Activated T-cell treated with anti-CD3 and anti-CD28 coated beads, Interleukin-2, amount 50 U/mL, for 4 hours (primary cell): ENCODE measurements at regions not wholly inside any gene's neighbourhood (a gene's known extent, or its start where the extent isn't known, plus 50 kb on each side); places are given as distances from the start of the nearest gene placed in this dataset.

Experiments
- ATAC-seq, 2 donors: fragments of 200-7000 bp; cut with Tn5 transposase; one replicate each; pipeline ENCODE4 v1.10.0; 2021
- DNase-seq: peaks from one replicate; pipeline ENCODE4 v3.0.0-alpha.2; 2020
- H3K27me3 Mint-ChIP-seq: one replicate; pipeline ENCODE4 v1.8.0; 2021; ENCODE audit warnings: low read depth, mixed read lengths
- H3K36me3 Mint-ChIP-seq: one replicate; pipeline ENCODE4 v1.8.0; 2022; ENCODE audit warnings: mixed read lengths; ENCODE audit not compliant: insufficient read depth
- H3K4me1 Mint-ChIP-seq: one replicate; pipeline ENCODE4 v1.8.0; 2021; ENCODE audit warnings: low read depth, mixed read lengths
- H3K4me3 Mint-ChIP-seq: one replicate; pipeline ENCODE4 v1.8.0; 2021; ENCODE audit warnings: mild to moderate bottlenecking, moderate library complexity, mixed read lengths
- H3K9me3 Mint-ChIP-seq: one replicate; pipeline ENCODE4 v1.8.0; 2021; ENCODE audit warnings: mixed read lengths

DNA sequence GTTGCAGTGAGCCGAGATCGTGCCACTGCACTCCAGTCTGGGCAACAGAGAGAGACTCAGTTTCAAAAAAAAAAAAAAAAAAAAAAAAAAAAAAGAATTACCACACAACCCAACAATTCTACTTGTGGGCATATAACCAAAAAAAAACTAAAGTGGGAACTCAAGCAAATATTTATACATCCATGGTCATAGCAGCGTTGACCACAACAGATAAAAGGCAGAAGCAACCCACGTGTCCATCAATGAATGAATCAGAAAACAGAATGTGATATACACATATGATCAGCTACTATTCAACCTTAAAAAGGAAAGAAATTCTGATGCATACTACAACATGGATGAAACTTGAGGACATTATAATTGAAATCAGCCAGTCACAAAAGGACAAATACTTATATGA lies 179.3 kb upstream of the NEBL start:
- Mint-ChIP-seq H3K9me3 (no peaks in the 10 kb centered on the region), H3K4me1 (no peaks in the 10 kb centered on the region), H3K36me3 (no peaks in the 10 kb centered on the region), H3K4me3 (no peak overlapping the region), H3K27me3 (no peaks in the 10 kb centered on the region)
- no peak for ATAC-seq
- DNase-seq, result no peak

DNA sequence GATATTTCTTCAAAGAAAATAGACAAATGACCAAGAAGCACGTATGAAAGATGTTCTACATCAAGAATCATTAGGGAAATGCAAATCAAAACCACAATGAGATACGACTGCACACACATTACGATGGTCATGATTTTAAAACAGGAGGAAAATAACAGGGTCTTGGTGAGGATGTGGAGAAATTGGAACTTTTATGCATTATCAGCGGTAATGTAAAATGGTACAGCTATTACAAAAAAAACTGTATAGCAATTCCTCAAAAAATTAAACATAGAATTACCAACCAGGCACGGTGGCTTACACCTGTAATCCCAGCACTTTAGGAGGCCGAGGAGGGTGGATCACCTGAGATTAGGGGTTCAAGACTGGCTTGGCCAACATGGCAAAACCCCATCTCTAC lies 178.8 kb upstream of the NEBL start:
- H3K36me3 Mint-ChIP-seq, result no peaks in the 10 kb centered on the region
- H3K27me3 Mint-ChIP-seq, result no peaks in the 10 kb centered on the region
- no peak for ATAC-seq
- no peaks in the 10 kb centered on the region for H3K9me3 Mint-ChIP-seq
- no peak for DNase-seq
- no peaks in the 10 kb centered on the region for H3K4me1 Mint-ChIP-seq
- H3K4me3 Mint-ChIP-seq, result no peak overlapping the region

DNA sequence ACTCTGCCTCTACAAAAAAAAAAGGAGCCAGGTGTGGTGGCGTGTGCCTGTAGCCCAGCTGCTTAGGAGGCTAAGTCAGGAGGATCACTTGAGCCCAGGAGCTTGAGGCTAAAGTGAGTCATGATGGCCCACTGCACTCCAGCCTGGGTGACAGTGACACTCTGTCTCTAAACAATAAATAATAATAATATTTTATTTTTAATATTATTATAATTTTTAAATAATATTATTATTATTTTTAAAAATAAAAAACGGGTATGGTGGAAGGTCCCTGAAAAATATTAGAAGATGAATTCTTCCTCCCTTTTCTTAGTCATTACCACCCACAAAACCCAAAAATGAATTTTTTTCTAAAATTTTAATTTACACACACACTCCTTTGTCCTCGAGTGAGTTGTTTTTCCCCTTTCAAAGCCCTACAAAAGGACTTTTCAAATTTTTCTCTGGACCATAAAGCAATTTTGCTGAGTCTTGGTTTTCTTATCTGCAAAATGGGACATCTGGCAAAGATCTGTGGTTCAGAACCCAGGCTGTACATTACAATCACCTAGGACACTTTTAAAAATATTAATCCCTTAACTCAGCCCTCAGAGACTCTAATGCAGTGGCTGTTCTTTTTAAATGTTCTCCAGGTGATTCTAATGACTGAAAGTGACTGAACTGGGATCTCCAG lies 174.0 kb upstream of the NEBL start:
- DNase-seq, result no peak
- no peak for ATAC-seq
- Mint-ChIP-seq H3K36me3 (no peaks in the 10 kb centered on the region), H3K4me1 (no peaks in the 10 kb centered on the region), H3K9me3 (no peaks in the 10 kb centered on the region), H3K4me3 (no peak overlapping the region), H3K27me3 (no peaks in the 10 kb centered on the region)

DNA sequence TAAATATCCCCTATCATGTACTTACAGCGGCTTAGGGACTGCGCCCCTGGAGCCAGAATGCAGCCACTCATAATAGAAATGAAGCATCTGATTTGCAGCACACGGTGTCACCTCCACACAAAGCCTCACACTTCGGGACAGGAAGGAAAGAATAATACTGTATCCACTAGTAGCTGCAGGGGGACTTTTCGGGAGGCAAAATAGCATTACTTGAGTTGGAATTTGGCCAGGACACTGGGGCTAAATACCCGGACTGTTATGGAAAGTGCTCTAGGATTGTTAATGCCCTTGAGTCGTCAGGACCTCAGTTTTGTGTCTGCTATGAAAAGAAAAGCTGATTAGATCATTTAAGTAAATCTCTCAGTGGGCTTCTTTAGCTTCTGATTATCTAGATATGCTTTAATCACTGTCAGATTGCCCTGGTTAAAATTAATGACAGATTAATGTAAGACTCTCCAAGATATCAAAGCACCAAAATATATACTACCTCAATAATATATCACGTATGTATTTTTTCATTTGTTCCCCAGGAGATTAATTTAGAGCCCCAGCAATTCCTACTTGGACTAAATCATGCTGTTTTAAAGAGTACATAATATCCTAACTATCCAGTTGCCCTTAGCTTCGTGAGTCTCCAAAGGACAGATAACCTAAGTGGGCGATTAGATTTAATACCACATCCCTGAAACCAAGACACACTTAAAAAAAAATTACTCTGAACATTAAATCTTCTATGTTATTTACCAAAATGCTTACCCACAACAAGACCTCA lies 173.0 kb upstream of the NEBL start:
- no peaks in the 10 kb centered on the region for H3K36me3 Mint-ChIP-seq
- H3K27me3 Mint-ChIP-seq, result no peaks in the 10 kb centered on the region
- ATAC-seq (no peak), DNase-seq (no peak)
- H3K4me3 Mint-ChIP-seq, result no peak overlapping the region
- H3K4me1 Mint-ChIP-seq, result no peaks in the 10 kb centered on the region
- no peaks in the 10 kb centered on the region for H3K9me3 Mint-ChIP-seq

DNA sequence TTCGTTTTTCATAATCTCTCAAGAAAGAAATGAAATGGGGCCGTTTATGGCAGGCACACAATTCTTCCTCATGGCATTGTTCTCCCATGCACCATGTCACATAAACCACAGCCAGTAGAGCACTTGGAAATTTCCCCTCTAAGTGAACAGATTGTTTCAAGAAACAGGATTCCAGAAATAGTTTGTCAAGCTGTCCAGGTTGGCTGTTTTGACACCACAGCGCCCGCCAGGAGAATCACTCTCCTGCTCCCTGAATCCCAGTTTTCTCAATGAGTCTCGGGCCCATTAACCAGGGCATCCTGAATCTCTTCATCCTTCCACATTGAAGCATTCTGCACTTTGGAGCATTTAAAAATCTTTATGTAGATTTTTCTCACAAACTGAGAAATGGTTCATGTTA lies 172.2 kb upstream of the NEBL start:
- no peak overlapping the region for H3K4me3 Mint-ChIP-seq
- H3K9me3 Mint-ChIP-seq, result no peaks in the 10 kb centered on the region
- DNase-seq (no peak), ATAC-seq (no peak)
- no peaks in the 10 kb centered on the region for H3K36me3 Mint-ChIP-seq
- no peaks in the 10 kb centered on the region for H3K27me3 Mint-ChIP-seq
- H3K4me1 Mint-ChIP-seq, result no peaks in the 10 kb centered on the region

DNA sequence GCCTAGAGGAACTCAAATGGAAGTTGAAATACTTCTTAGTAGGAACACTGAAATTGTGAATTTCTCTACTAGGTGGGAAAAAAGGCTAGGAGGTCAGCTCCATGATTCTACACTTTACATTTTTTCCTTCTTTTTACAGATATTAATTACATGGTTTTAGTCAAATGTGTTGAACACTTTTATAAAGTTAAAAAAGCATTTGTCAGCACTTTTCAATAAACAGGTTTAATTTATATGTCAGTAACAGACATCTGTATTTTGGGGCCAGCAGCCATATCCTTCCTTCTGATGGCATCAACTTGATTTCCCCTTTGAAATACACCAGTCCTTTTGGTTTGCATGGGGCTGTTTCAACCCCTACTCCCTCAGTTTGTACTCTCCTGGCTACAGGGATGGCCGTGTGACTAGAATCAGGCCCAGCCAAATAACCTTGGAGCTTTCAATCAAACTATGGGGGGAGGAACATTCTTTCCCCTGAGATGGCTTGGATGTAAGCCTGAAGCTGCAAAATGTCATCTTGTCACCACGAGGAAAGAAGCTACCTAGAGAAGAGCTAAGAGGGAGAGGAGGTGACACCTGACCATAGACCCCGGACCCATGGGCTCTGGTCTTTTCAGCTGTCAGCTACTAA lies 171.0 kb upstream of the NEBL start:
- H3K36me3 Mint-ChIP-seq, result no peaks in the 10 kb centered on the region
- peaks cover 3% of the 10 kb centered on the region for H3K27me3 Mint-ChIP-seq
- ATAC-seq, result no peak
- no peaks in the 10 kb centered on the region for H3K4me1 Mint-ChIP-seq
- no peak for DNase-seq
- no peak overlapping the region for H3K4me3 Mint-ChIP-seq
- no peaks in the 10 kb centered on the region for H3K9me3 Mint-ChIP-seq

DNA sequence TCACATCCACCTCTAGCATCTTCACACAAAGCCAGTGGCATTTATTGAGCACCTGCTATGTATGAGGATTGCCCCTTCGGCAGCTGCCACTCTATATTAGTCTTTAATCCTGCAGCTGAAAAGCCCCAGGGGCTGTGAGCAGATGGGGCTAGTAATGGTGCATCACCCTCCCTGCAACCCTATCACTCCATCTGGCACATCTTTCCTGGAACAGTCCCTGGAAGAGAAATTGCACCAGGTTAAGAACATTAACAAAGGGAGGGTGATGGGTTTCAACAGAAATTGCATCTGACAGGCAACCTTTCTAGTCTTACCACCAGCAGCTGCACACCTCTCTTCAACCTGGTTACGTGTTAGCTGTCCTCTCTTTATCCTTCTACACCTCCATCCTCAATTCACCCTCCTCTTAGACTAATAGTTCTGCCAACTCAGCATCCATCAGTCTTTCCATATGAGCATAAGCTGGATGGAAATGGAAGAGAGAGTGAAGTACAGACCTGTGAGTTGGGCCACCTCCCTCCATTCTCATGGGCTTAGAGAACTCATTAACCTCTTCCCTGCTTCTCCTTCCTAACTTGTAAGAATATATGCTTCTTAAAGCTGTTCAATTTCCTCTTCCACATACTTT lies 168.6 kb upstream of the NEBL start:
- peaks cover 4% of the 10 kb centered on the region for H3K27me3 Mint-ChIP-seq
- H3K4me3 Mint-ChIP-seq, result no peak overlapping the region
- no peaks in the 10 kb centered on the region for H3K36me3 Mint-ChIP-seq
- no peak for DNase-seq
- no peaks in the 10 kb centered on the region for H3K9me3 Mint-ChIP-seq
- H3K4me1 Mint-ChIP-seq, result no peaks in the 10 kb centered on the region
- no peak for ATAC-seq

DNA sequence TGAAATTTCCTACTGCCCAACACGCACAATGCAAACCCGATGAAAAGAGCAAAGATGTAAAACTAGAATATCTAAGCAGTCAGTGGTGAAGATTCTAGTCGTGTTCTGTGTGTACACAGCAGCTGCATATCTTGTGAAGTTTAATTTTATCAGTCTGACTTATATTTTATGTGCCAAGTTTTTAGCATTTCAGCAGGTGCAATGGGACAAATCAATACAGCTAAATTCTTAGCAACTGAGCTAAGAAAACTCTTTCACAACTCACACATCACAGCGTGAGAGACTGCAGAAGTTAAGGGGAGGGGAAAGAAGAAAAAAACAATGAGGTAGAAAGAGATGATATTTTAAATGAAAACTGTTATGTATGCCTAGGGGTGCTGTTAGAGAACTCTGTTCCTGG lies 164.9 kb upstream of the NEBL start:
- H3K9me3 Mint-ChIP-seq, result no peaks in the 10 kb centered on the region
- peaks cover 4% of the 10 kb centered on the region for H3K27me3 Mint-ChIP-seq
- H3K4me1 Mint-ChIP-seq, result no peaks in the 10 kb centered on the region
- ATAC-seq, result no peak
- H3K36me3 Mint-ChIP-seq, result no peaks in the 10 kb centered on the region
- DNase-seq, result no peak
- H3K4me3 Mint-ChIP-seq, result no peak overlapping the region

DNA sequence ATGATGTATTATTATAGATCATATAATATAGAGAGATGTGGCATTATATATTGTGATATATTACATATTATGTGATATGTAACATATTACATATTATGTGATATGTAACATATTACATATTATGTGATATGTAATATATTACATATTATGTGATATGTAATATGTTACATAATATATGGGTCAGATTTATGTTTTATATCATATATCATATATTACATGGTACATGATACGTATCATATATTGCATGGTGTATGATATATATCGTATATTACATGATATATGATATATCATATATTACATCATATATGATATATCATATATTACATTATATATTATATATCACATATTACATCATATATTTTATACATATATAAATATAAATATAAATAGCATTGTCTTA lies 164.1 kb upstream of the NEBL start:
- no peaks in the 10 kb centered on the region for H3K36me3 Mint-ChIP-seq
- no peaks in the 10 kb centered on the region for H3K4me1 Mint-ChIP-seq
- peaks cover 4% of the 10 kb centered on the region for H3K27me3 Mint-ChIP-seq
- H3K4me3 Mint-ChIP-seq, result no peak overlapping the region
- peaks cover 3% of the 10 kb centered on the region for H3K9me3 Mint-ChIP-seq
- ATAC-seq, result no peak
- no peak for DNase-seq

DNA sequence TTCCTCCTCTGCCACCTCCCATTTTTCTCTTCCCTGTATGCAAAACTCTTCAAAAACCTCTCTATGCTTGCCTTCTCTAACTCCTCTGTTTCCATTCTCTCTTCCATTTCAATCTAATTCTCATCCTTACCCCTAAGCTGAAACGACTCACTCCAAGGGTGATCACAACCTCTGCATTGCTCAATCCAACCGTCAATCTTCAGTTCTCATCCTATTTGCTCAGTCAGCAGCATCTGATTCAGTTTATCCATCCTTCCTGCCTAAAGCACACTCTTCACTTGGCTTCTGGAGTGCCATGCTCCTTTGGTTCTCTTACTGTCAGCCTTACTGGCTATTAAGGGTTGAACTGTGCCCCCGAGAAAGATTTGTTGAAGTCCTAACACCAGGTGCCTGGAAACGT lies 163.5 kb upstream of the NEBL start:
- H3K9me3 Mint-ChIP-seq, result peaks cover 3% of the 10 kb centered on the region
- no peak for DNase-seq
- H3K27me3 Mint-ChIP-seq, result peaks cover 4% of the 10 kb centered on the region
- no peaks in the 10 kb centered on the region for H3K36me3 Mint-ChIP-seq
- H3K4me3 Mint-ChIP-seq, result no peak overlapping the region
- H3K4me1 Mint-ChIP-seq, result no peaks in the 10 kb centered on the region
- no peak for ATAC-seq

DNA sequence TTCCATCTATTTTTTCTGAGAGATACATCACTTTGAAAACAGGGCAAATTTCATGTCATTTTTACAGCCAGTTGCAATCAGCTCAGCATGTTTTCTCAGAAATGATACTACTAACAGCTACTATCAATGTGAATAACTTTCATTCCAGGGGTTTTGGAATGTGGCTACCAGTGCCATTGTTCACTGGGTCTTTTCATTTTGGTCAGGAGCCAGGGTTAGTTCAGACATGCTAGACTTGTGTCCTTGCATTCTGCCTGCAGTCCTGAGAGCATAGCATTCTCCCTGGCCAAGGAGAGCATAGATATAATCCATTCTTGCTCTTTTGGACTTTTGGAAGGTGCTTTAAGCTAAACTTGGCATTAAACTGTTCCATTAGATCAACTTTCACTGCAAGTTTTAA lies 160.9 kb upstream of the NEBL start:
- DNase-seq, result no peak
- no peak overlapping the region for H3K4me3 Mint-ChIP-seq
- peaks cover 3% of the 10 kb centered on the region for H3K9me3 Mint-ChIP-seq
- H3K27me3 Mint-ChIP-seq, result no peaks in the 10 kb centered on the region
- H3K4me1 Mint-ChIP-seq, result no peaks in the 10 kb centered on the region
- no peaks in the 10 kb centered on the region for H3K36me3 Mint-ChIP-seq
- ATAC-seq, result no peak

DNA sequence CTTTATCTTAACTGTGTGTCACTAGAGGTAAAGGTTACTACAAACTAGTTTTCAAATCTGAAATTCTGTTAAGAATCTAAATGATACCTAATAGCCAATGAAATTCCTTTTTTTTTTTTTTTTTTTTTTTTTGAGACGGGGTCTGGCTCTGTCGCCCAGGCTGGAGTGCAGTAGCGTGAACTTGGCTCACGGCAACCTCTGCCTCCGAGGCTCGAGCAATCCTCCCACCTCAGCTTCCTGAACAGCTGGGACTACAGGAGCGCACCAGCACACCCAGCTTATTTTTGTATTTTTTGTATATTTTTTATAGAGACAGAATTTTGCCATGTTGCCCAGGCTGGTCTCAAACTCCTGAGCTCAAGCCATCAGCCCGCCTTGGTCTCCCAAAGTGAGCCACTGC lies 160.3 kb upstream of the NEBL start:
- Mint-ChIP-seq H3K4me3 (no peak overlapping the region), H3K36me3 (no peaks in the 10 kb centered on the region), H3K4me1 (no peaks in the 10 kb centered on the region), H3K27me3 (no peaks in the 10 kb centered on the region), H3K9me3 (peaks cover 3% of the 10 kb centered on the region)
- DNase-seq, result no peak
- ATAC-seq, result no peak

DNA sequence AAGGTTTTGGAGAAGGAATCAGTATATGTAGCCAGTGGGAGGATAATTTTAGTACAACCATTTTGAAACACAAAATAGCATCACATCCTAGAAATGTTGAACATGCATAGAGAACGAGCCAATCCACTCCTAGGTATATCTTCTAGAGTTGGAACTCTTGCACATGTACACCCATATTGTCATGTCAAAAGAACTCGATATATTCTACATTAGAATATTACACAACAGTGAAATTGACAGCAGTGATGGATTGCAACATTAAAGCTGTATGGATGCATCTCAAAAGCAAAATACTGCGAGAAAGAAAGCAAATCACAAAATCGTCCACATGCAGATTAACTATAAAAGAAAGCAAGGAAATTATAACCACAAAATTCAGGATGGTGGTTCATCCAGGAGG lies 159.3 kb upstream of the NEBL start:
- peaks cover 3% of the 10 kb centered on the region for H3K9me3 Mint-ChIP-seq
- ATAC-seq (no peak), DNase-seq (no peak)
- H3K27me3 Mint-ChIP-seq, result no peaks in the 10 kb centered on the region
- H3K4me1 Mint-ChIP-seq, result no peaks in the 10 kb centered on the region
- H3K4me3 Mint-ChIP-seq, result no peak overlapping the region
- no peaks in the 10 kb centered on the region for H3K36me3 Mint-ChIP-seq

DNA sequence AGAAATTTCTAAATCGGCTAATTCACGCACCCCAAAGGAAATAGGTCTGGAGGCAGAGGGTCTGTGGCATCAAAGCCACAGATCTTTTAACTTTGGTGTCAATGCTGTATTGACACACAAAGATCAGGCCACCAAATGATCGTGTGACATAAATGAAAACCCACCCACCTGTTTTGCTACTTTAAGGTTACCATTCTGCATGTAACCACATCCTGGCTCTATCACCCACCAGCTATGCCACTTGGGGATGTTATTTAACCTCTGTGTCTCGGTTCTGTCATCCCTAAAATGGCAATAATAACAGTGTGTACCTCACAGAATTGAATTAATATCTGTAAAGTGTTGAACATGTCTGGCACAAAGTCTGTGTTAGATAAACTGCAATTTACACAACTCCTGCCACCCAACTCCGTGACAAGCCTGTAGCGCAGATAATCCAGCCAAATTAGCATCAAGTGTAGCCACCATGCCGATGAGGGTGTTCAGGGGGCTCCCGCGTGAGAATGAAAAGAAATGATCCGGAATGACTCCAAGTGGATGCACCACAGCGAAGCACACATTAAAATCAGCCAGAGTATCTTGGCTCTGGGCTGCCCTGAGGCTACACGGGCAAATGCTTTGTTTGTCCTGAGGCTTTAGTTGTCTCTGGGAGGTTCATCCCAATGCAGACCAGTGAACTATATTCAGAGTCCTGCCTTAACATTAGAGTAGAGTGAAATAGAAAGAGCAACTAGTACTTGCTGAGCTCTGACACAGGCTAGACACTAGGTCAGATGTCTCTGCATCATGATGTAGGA lies 158.4 kb upstream of the NEBL start:
- DNase-seq (no peak), ATAC-seq (peak; percentile 46 to 58)
- peaks cover 3% of the 10 kb centered on the region for H3K9me3 Mint-ChIP-seq
- no peak overlapping the region for H3K4me3 Mint-ChIP-seq
- H3K36me3 Mint-ChIP-seq, result no peaks in the 10 kb centered on the region
- H3K4me1 Mint-ChIP-seq, result no peaks in the 10 kb centered on the region
- H3K27me3 Mint-ChIP-seq, result no peaks in the 10 kb centered on the region
